Stimulated activated CD4-positive, alpha-beta T cell treated with anti-CD3 and anti-CD28 coated beads, Interleukin-12 subunit alpha, Interleukin-12 subunit beta, amount 100 ng/mL, for 48 hours (primary cell): ENCODE measurements at regions not wholly inside any gene's neighbourhood (a gene's known extent, or its start where the extent isn't known, plus 50 kb on each side); places are given as distances from the start of the nearest gene placed in this dataset.

Source experiments
- DNase-seq, 3 donors: peaks; one replicate each; pipeline ENCODE4 v3.0.0-alpha.2; 2020; ENCODE audit warnings: low read depth in 2 of 3, low spot score in 1 of 3

- no peak for DNase-seq
Observed at GRCh38 chr3:70805061-70805889, 492.8 kb upstream of the MDFIC2 start.

- no peak for DNase-seq
Observed at GRCh38 chr3:70803891-70804290, 491.5 kb upstream of the MDFIC2 start.

- no peak for DNase-seq
Observed at GRCh38 chr3:70803319-70803718, 490.9 kb upstream of the MDFIC2 start.

GRCh38 chr3:70800951-70801350, 488.5 kb upstream of the MDFIC2 start:
- no peak for DNase-seq

- no peak for DNase-seq
Observed at GRCh38 chr3:70789878-70790277, 477.4 kb upstream of the MDFIC2 start.

GRCh38 chr3:70780790-70781189, 468.4 kb upstream of the MDFIC2 start:
- no peak for DNase-seq

- no peak for DNase-seq
Observed at GRCh38 chr3:70779296-70779695, 466.9 kb upstream of the MDFIC2 start.

- DNase-seq = no peak
Observed at GRCh38 chr3:70776081-70776480, 463.6 kb upstream of the MDFIC2 start.

GRCh38 chr3:70775257-70775656, 462.8 kb upstream of the MDFIC2 start:
- DNase-seq = no peak

GRCh38 chr3:70774641-70775040, 462.2 kb upstream of the MDFIC2 start:
- DNase-seq = no peak

- no peak for DNase-seq
Observed at GRCh38 chr3:70771426-70772147, 459.1 kb upstream of the MDFIC2 start.

- no peak for DNase-seq
Observed at GRCh38 chr3:70770650-70771049, 458.2 kb upstream of the MDFIC2 start.

- DNase-seq = no peak
Observed at GRCh38 chr3:70766301-70766700, 453.9 kb upstream of the MDFIC2 start.

GRCh38 chr3:70763894-70764293, 451.5 kb upstream of the MDFIC2 start:
- no peak for DNase-seq

- DNase-seq = no peak
Observed at GRCh38 chr3:70757658-70758057, 445.2 kb upstream of the MDFIC2 start.

- no peak for DNase-seq
Observed at GRCh38 chr3:70755526-70755925, 443.1 kb upstream of the MDFIC2 start.

GRCh38 chr3:70754314-70754713, 441.9 kb upstream of the MDFIC2 start:
- DNase-seq = no peak

- DNase-seq = no peak
Observed at GRCh38 chr3:70753572-70753971, 441.1 kb upstream of the MDFIC2 start.

- DNase-seq = no peak
Observed at GRCh38 chr3:70752051-70752450, 439.6 kb upstream of the MDFIC2 start.

- no peak for DNase-seq
Observed at GRCh38 chr3:70749122-70749521, 436.7 kb upstream of the MDFIC2 start.

- no peak for DNase-seq
Observed at GRCh38 chr3:70748593-70748992, 436.2 kb upstream of the MDFIC2 start.

GRCh38 chr3:70747847-70748246, 435.4 kb upstream of the MDFIC2 start:
- no peak for DNase-seq

GRCh38 chr3:70744536-70744935, 432.1 kb upstream of the MDFIC2 start:
- DNase-seq = no peak
